ENCODE measurements at regions not wholly inside any gene's neighbourhood (a gene's known extent, or its start where the extent isn't known, plus 50 kb on each side); places are given as distances from the start of the nearest gene placed in this dataset.

- no peak for TF ChIP-seq CTCF (conservative IDR thresholded peaks at IDR 0.05 in 1 of 2, IDR thresholded peaks at IDR 0.05 in 1 of 2; ENCODE audit: low read depth in 1 of 2, low read length in 2 of 2)
- no peak for TF ChIP-seq EZH2 (IDR thresholded peaks at IDR 0.05; ENCODE audit: low read length, missing control alignments)
Observed at GRCh38 chr12:75596406-75596805, 85.0 kb upstream of the KRR1 start.
